GM23338 (cell line): ENCODE measurements at regions not wholly inside any gene's neighbourhood (a gene's known extent, or its start where the extent isn't known, plus 50 kb on each side); places are given as distances from the start of the nearest gene placed in this dataset.

ENCODE experiments used
- ATAC-seq: fragments of 200-7000 bp; cut with Tn5 transposase; 3 replicates; pipeline ENCODE4 v1.9.1; 2020
- DNase-seq: peaks from one replicate; pipeline ENCODE4 v3.0.0-alpha.2; 2015; ENCODE audit warnings: low spot score
- H2AFZ ChIP-seq: fragments of 200-600 bp; sonication (generic); 2 replicates; pipeline ENCODE4 v1.8.0; 2016; ENCODE audit warnings: antibody characterized with exemption, mild to moderate bottlenecking, moderate library complexity
- H3F3A ChIP-seq: fragments of 200-600 bp; sonication (generic); replicated peaks from 2 replicates; pipeline ENCODE4 v1.8.0; 2017; ENCODE audit warnings: antibody characterized with exemption, mixed run types, low read depth
- H3K27ac ChIP-seq: fragments of 200-600 bp; sonication (generic); 2 replicates; pipeline ENCODE4 v1.6.1; 2016; ENCODE audit warnings: low read depth
- H3K27me3 ChIP-seq: fragments of 200-600 bp; sonication (generic); 2 replicates; pipeline ENCODE4 v1.8.0; 2016; ENCODE audit warnings: mild to moderate bottlenecking, mixed run types, moderate library complexity; ENCODE audit not compliant: insufficient read depth
- H3K36me3 ChIP-seq: fragments of 200-600 bp; sonication (generic); 2 replicates; pipeline ENCODE4 v1.8.0; 2016; ENCODE audit warnings: mild to moderate bottlenecking; ENCODE audit not compliant: insufficient read depth
- H3K4me1 ChIP-seq: fragments of 200-600 bp; sonication (generic); 2 replicates; pipeline ENCODE4 v1.8.0; 2016; ENCODE audit warnings: mild to moderate bottlenecking, moderate library complexity; ENCODE audit not compliant: insufficient read depth
- H3K4me2 ChIP-seq: fragments of 200-600 bp; sonication (generic); 2 replicates; pipeline ENCODE4 v1.7.1; 2017; ENCODE audit warnings: mixed run types
- H3K4me3 ChIP-seq: fragments of 200-600 bp; sonication (generic); 2 replicates; pipeline ENCODE4 v1.6.1; 2016; ENCODE audit warnings: mixed run types
- H3K79me2 ChIP-seq: fragments of 200-600 bp; sonication (generic); replicated peaks from 2 replicates; pipeline ENCODE4 v1.8.0; 2017; ENCODE audit warnings: mild to moderate bottlenecking; ENCODE audit not compliant: insufficient read depth
- H3K9me2 ChIP-seq: fragments of 200-600 bp; sonication (generic); 2 replicates; pipeline ENCODE4 v1.8.0; 2017; ENCODE audit not compliant: insufficient read depth
- H4K20me1 ChIP-seq: fragments of 200-600 bp; sonication (generic); replicated peaks from 2 replicates; pipeline ENCODE4 v1.8.0; 2017; ENCODE audit warnings: mild to moderate bottlenecking; ENCODE audit not compliant: insufficient read depth
- H3K27ac Mint-ChIP-seq: 2 replicates; pipeline ENCODE4 v1.8.0; 2020; ENCODE audit warnings: inconsistent platforms, mild to moderate bottlenecking, moderate library complexity, mixed read lengths
- H3K27me3 Mint-ChIP-seq: 3 replicates; pipeline ENCODE4 v1.8.0; 2022; ENCODE audit warnings: low read depth, mild to moderate bottlenecking, moderate library complexity, mixed read lengths, inconsistent platforms; ENCODE audit not compliant: insufficient read depth, poor library complexity
- H3K36me3 Mint-ChIP-seq: 3 replicates; pipeline ENCODE4 v1.8.0; 2021; ENCODE audit warnings: low read depth, mild to moderate bottlenecking, inconsistent platforms, moderate library complexity, mixed read lengths
- H3K4me1 Mint-ChIP-seq: 3 replicates; pipeline ENCODE4 v1.8.0; 2020; ENCODE audit warnings: mild to moderate bottlenecking, inconsistent platforms, mixed read lengths
- H3K4me3 Mint-ChIP-seq: 3 replicates; pipeline ENCODE4 v1.8.0; 2021; ENCODE audit warnings: moderate library complexity, mild to moderate bottlenecking, inconsistent platforms, mixed read lengths
- H3K9me3 Mint-ChIP-seq: 3 replicates; pipeline ENCODE4 v1.8.0; 2020; ENCODE audit warnings: moderate library complexity, mild to moderate bottlenecking, inconsistent platforms, mixed read lengths
- CREB1 ChIP-seq: fragments of 250-450 bp; sonication (Bioruptor Pico); IDR thresholded peaks from 2 replicates; pipeline ENCODE4 v1.5.0; 2020; ENCODE audit warnings: low read depth, mild to moderate bottlenecking, moderate library complexity
- CTCF ChIP-seq, 2 experiments: fragments of 200-600 bp in 1 of 2; sonication (generic) in 1 of 2; conservative IDR thresholded peaks; 2 replicates each; pipeline versions ENCODE4 v1.5.1 to v1.6.1; 2016 to 2017; ENCODE audit warnings: antibody characterized with exemption in 2 of 2, low read depth in 2 of 2, mild to moderate bottlenecking in 2 of 2, moderate library complexity in 1 of 2
- ETS1 ChIP-seq: IDR thresholded peaks from 2 replicates; pipeline ENCODE4 v1.6.1; 2016; ENCODE audit warnings: antibody characterized with exemption
- EZH2 ChIP-seq: fragments of 200-600 bp; sonication (generic); IDR thresholded peaks from one replicate; pipeline ENCODE4 v1.8.0; 2017; ENCODE audit warnings: antibody characterized with exemption, mild to moderate bottlenecking, low read depth; ENCODE audit not compliant: unreplicated experiment
- EZH2phosphoT487 ChIP-seq: fragments of 200-600 bp; sonication (generic); IDR thresholded peaks from one replicate; pipeline ENCODE4 v1.8.1; 2018; ENCODE audit warnings: antibody characterized with exemption; ENCODE audit not compliant: unreplicated experiment
- JUNB ChIP-seq: IDR thresholded peaks from one replicate; pipeline ENCODE4 v1.6.1; 2016; ENCODE audit warnings: antibody characterized with exemption; ENCODE audit not compliant: unreplicated experiment
- NANOG ChIP-seq: IDR thresholded peaks from 2 replicates; pipeline ENCODE4 v1.6.1; 2016; ENCODE audit warnings: antibody characterized with exemption, borderline replicate concordance
- POLR2AphosphoS5 ChIP-seq: IDR thresholded peaks from 2 replicates; pipeline ENCODE4 v1.6.1; 2016; ENCODE audit warnings: antibody characterized with exemption, low read depth
- REST ChIP-seq: IDR thresholded peaks from one replicate; pipeline ENCODE4 v1.6.1; 2018; ENCODE audit warnings: antibody characterized with exemption; ENCODE audit not compliant: unreplicated experiment
- STAT1 ChIP-seq: IDR thresholded peaks from one replicate; pipeline ENCODE4 v1.6.1; 2016; ENCODE audit warnings: antibody characterized with exemption; ENCODE audit not compliant: unreplicated experiment
- ZNF114 ChIP-seq: fragments of 250-450 bp; sonication (Bioruptor Pico); IDR thresholded peaks from 2 replicates; pipeline ENCODE4 v1.5.0; 2020; ENCODE audit warnings: mild to moderate bottlenecking, moderate library complexity
- ZNF331 ChIP-seq: fragments of 250-450 bp; sonication (Bioruptor Pico); IDR thresholded peaks from 2 replicates; pipeline ENCODE4 v1.5.0; 2020; ENCODE audit warnings: low read depth, mild to moderate bottlenecking, moderate library complexity
- ZNF462 ChIP-seq: fragments of 250-450 bp; sonication (Bioruptor Pico); IDR thresholded peaks from 2 replicates; pipeline ENCODE4 v1.5.0; 2020; ENCODE audit warnings: mild to moderate bottlenecking, moderate library complexity

GRCh38 chr2:129864719-129865118 is 114.7 kb upstream of the RAB6C start:
- Histone ChIP-seq H3K4me1 (no peaks in the 10 kb centered on the region), H3F3A (no peaks in the 10 kb centered on the region), H3K4me3 (no peak overlapping the region), H3K36me3 (no peaks in the 10 kb centered on the region), H4K20me1 (no peaks in the 10 kb centered on the region), H3K27me3 (no peaks in the 10 kb centered on the region), H3K79me2 (no peaks in the 10 kb centered on the region), H3K27ac (no peak overlapping the region), H3K9me2 (no peaks in the 10 kb centered on the region), H3K4me2 (no peak overlapping the region), H2AFZ (no peak overlapping the region)
- H3K9me3 Mint-ChIP-seq = no peaks in the 10 kb centered on the region
- H3K4me3 Mint-ChIP-seq = no peak overlapping the region
- ATAC-seq = no peak
- TF ChIP-seq EZH2phosphoT487 (no peak), CTCF (conservative IDR thresholded peaks at IDR 0.05; ENCODE audit: low read depth in 2 of 2) (no peak), EZH2 (no peak), ZNF331 (CRISPR knock-in tag) (no peak), STAT1 (no peak), ETS1 (no peak), REST (no peak), JUNB (no peak), NANOG (no peak), CREB1 (CRISPR knock-in tag) (no peak), ZNF114 (CRISPR knock-in tag) (no peak), ZNF462 (CRISPR knock-in tag) (no peak), POLR2AphosphoS5 (no peak)
- DNase-seq = no peak
- H3K36me3 Mint-ChIP-seq = no peaks in the 10 kb centered on the region
- H3K27ac Mint-ChIP-seq = no peak overlapping the region
- peaks cover 4% of the 10 kb centered on the region for H3K27me3 Mint-ChIP-seq
- H3K4me1 Mint-ChIP-seq = peaks cover 10% of the 10 kb centered on the region
